ENCODE measurements at regions not wholly inside any gene's neighbourhood (a gene's known extent, or its start where the extent isn't known, plus 50 kb on each side); places are given as distances from the start of the nearest gene placed in this dataset.

GRCh38 chr12:91892081-91892855, 253.4 kb downstream of the BTG1 start:
- H3K27ac ChIP-seq = no peak overlapping the region
- TF ChIP-seq CTCF (conservative IDR thresholded peaks at IDR 0.05) = no peak

GRCh38 chr12:91890742-91891141, 254.9 kb downstream of the BTG1 start:
- no peak overlapping the region for H3K27ac ChIP-seq
- TF ChIP-seq ZFX (IDR thresholded peaks at IDR 0.05) (no peak), CTCF (conservative IDR thresholded peaks at IDR 0.05) (no peak)

GRCh38 chr12:91889910-91890309, 255.7 kb downstream of the BTG1 start:
- no peak overlapping the region for H3K27ac ChIP-seq
- TF ChIP-seq ZFX (IDR thresholded peaks at IDR 0.05) = no peak
- TF ChIP-seq CTCF (conservative IDR thresholded peaks at IDR 0.05) = no peak

GRCh38 chr12:91889059-91889458, 256.6 kb downstream of the BTG1 start:
- TF ChIP-seq ZFX (IDR thresholded peaks at IDR 0.05) (no peak), CTCF (conservative IDR thresholded peaks at IDR 0.05) (no peak)
- no peak overlapping the region for H3K27ac ChIP-seq

GRCh38 chr12:91887957-91888356, 257.7 kb downstream of the BTG1 start:
- no peak overlapping the region for H3K27ac ChIP-seq
- TF ChIP-seq ZFX (IDR thresholded peaks at IDR 0.05) (no peak), CTCF (conservative IDR thresholded peaks at IDR 0.05) (no peak)

GRCh38 chr12:91885851-91886731, 259.6 kb downstream of the BTG1 start:
- TF ChIP-seq CTCF (conservative IDR thresholded peaks at IDR 0.05) = no peak
- H3K27ac ChIP-seq = no peak overlapping the region

- no peak overlapping the region for H3K27ac ChIP-seq
- TF ChIP-seq ZFX (IDR thresholded peaks at IDR 0.05) = no peak
Observed at GRCh38 chr12:91884230-91884629, 261.4 kb downstream of the BTG1 start.
